ENCODE measurements at regions not wholly inside any gene's neighbourhood (a gene's known extent, or its start where the extent isn't known, plus 50 kb on each side); places are given as distances from the start of the nearest gene placed in this dataset.

DNA sequence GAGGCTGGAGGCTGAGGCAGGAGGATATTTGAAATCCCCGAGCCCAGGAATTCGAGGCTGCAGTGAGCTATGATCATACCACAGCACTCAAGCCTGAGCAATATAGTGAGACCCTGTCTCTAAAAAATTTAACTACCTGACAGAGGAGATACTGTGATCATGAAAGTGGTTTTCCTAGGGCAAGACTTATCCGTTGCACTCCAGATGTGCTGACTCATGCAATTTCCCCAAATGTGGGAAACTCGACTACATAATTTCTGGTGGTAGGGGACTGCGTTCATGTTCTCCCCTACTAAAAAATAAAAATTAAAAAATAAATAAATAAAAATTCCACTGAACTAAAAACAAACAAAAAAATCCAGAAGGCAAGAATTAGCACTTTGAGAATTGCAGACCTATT, 271.7 kb downstream of the SHQ1 start (continued):
- TF ChIP-seq, protein P1, sequence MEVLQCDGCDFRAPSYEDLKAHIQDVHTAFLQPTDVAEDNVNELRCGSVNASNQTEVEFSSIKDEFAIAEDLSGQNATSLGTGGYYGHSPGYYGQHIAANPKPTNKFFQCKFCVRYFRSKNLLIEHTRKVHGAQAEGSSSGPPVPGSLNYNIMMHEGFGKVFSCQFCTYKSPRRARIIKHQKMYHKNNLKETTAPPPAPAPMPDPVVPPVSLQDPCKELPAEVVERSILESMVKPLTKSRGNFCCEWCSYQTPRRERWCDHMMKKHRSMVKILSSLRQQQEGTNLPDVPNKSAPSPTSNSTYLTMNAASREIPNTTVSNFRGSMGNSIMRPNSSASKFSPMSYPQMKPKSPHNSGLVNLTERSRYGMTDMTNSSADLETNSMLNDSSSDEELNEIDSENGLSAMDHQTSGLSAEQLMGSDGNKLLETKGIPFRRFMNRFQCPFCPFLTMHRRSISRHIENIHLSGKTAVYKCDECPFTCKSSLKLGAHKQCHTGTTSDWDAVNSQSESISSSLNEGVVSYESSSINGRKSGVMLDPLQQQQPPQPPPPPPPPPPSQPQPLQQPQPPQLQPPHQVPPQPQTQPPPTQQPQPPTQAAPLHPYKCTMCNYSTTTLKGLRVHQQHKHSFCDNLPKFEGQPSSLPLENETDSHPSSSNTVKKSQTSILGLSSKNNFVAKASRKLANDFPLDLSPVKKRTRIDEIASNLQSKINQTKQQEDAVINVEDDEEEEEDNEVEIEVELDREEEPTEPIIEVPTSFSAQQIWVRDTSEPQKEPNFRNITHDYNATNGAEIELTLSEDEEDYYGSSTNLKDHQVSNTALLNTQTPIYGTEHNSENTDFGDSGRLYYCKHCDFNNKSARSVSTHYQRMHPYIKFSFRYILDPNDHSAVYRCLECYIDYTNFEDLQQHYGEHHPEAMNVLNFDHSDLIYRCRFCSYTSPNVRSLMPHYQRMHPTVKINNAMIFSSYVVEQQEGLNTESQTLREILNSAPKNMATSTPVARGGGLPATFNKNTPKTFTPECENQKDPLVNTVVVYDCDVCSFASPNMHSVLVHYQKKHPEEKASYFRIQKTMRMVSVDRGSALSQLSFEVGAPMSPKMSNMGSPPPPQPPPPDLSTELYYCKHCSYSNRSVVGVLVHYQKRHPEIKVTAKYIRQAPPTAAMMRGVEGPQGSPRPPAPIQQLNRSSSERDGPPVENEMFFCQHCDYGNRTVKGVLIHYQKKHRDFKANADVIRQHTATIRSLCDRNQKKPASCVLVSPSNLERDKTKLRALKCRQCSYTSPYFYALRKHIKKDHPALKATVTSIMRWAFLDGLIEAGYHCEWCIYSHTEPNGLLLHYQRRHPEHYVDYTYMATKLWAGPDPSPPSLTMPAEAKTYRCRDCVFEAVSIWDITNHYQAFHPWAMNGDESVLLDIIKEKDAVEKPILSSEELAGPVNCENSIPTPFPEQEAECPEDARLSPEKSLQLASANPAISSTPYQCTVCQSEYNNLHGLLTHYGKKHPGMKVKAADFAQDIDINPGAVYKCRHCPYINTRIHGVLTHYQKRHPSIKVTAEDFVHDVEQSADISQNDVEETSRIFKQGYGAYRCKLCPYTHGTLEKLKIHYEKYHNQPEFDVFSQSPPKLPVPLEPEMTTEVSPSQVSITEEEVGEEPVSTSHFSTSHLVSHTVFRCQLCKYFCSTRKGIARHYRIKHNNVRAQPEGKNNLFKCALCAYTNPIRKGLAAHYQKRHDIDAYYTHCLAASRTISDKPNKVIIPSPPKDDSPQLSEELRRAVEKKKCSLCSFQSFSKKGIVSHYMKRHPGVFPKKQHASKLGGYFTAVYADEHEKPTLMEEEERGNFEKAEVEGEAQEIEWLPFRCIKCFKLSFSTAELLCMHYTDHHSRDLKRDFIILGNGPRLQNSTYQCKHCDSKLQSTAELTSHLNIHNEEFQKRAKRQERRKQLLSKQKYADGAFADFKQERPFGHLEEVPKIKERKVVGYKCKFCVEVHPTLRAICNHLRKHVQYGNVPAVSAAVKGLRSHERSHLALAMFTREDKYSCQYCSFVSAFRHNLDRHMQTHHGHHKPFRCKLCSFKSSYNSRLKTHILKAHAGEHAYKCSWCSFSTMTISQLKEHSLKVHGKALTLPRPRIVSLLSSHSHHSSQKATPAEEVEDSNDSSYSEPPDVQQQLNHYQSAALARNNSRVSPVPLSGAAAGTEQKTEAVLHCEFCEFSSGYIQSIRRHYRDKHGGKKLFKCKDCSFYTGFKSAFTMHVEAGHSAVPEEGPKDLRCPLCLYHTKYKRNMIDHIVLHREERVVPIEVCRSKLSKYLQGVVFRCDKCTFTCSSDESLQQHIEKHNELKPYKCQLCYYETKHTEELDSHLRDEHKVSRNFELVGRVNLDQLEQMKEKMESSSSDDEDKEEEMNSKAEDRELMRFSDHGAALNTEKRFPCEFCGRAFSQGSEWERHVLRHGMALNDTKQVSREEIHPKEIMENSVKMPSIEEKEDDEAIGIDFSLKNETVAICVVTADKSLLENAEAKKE (CRISPR knock-in tag; IDR thresholded peaks at IDR 0.05) = no peak
- TF ChIP-seq, protein P2, sequence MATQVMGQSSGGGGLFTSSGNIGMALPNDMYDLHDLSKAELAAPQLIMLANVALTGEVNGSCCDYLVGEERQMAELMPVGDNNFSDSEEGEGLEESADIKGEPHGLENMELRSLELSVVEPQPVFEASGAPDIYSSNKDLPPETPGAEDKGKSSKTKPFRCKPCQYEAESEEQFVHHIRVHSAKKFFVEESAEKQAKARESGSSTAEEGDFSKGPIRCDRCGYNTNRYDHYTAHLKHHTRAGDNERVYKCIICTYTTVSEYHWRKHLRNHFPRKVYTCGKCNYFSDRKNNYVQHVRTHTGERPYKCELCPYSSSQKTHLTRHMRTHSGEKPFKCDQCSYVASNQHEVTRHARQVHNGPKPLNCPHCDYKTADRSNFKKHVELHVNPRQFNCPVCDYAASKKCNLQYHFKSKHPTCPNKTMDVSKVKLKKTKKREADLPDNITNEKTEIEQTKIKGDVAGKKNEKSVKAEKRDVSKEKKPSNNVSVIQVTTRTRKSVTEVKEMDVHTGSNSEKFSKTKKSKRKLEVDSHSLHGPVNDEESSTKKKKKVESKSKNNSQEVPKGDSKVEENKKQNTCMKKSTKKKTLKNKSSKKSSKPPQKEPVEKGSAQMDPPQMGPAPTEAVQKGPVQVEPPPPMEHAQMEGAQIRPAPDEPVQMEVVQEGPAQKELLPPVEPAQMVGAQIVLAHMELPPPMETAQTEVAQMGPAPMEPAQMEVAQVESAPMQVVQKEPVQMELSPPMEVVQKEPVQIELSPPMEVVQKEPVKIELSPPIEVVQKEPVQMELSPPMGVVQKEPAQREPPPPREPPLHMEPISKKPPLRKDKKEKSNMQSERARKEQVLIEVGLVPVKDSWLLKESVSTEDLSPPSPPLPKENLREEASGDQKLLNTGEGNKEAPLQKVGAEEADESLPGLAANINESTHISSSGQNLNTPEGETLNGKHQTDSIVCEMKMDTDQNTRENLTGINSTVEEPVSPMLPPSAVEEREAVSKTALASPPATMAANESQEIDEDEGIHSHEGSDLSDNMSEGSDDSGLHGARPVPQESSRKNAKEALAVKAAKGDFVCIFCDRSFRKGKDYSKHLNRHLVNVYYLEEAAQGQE (IDR thresholded peaks at IDR 0.05; ENCODE audit: unreplicated experiment) = no peak
- no peak for TF ChIP-seq STAT1 (IDR thresholded peaks at IDR 0.05; ENCODE audit: unreplicated experiment)
- TF ChIP-seq JUNB (IDR thresholded peaks at IDR 0.05; ENCODE audit: unreplicated experiment) = no peak
- TF ChIP-seq ZNF331 (CRISPR knock-in tag; IDR thresholded peaks at IDR 0.05; ENCODE audit: low read depth) = no peak

DNA sequence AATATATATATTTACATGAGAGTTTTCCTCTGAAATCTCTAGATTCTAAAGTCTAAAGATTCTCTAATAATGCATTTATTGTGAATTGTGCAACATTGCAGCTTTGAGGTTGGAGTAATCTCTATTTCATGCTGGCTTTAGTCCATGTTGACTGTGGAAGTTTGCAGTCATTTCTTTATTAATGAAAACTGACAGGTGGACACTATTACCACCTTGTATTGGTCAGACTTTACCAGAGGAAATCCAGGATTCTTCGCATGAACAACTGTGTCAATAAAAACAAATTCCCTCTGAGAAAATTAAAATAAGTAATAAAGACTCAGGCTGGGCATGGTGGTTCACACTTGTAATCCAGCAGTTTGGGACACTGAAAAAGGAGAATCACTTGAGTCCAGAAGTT, 274.1 kb downstream of the SHQ1 start:
- Mint-ChIP-seq H3K27ac (no peak overlapping the region), H3K9me3 (no peaks in the 10 kb centered on the region), H3K4me1 (peaks cover 11% of the 10 kb centered on the region), H3K36me3 (ENCODE audit: low read depth) (no peaks in the 10 kb centered on the region), H3K27me3 (ENCODE audit: insufficient read depth, low read depth, poor library complexity) (peaks cover 5% of the 10 kb centered on the region), H3K4me3 (no peak overlapping the region)
- Histone ChIP-seq H3K4me3 (no peak overlapping the region), H3K79me2 (replicated peaks; ENCODE audit: insufficient read depth) (no peaks in the 10 kb centered on the region), H3K4me1 (ENCODE audit: insufficient read depth) (0 out of 2 replicates have a peak, but pooled peaks cover 3% of the 10 kb centered on the region), H3K36me3 (ENCODE audit: insufficient read depth) (no peaks in the 10 kb centered on the region), H3K4me2 (no peak overlapping the region), H3K27me3 (ENCODE audit: insufficient read depth) (no peaks in the 10 kb centered on the region), H4K20me1 (replicated peaks; ENCODE audit: insufficient read depth) (no peaks in the 10 kb centered on the region), H3F3A (replicated peaks; ENCODE audit: low read depth) (no peaks in the 10 kb centered on the region), H3K27ac (ENCODE audit: low read depth) (no peak overlapping the region), H2AFZ (no peak overlapping the region), H3K9me2 (ENCODE audit: insufficient read depth) (peaks cover 3% of the 10 kb centered on the region; the same call in 1 of the 2 replicates)
- ATAC-seq = no peak
- DNase-seq (ENCODE audit: low spot score) = no peak
- TF ChIP-seq STAT1 (IDR thresholded peaks at IDR 0.05; ENCODE audit: unreplicated experiment) = no peak
- TF ChIP-seq CREB1 (CRISPR knock-in tag; IDR thresholded peaks at IDR 0.05; ENCODE audit: low read depth) = no peak
- no peak for TF ChIP-seq POLR2AphosphoS5 (IDR thresholded peaks at IDR 0.05; ENCODE audit: low read depth)
- TF ChIP-seq, protein P3, sequence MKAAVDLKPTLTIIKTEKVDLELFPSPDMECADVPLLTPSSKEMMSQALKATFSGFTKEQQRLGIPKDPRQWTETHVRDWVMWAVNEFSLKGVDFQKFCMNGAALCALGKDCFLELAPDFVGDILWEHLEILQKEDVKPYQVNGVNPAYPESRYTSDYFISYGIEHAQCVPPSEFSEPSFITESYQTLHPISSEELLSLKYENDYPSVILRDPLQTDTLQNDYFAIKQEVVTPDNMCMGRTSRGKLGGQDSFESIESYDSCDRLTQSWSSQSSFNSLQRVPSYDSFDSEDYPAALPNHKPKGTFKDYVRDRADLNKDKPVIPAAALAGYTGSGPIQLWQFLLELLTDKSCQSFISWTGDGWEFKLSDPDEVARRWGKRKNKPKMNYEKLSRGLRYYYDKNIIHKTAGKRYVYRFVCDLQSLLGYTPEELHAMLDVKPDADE (IDR thresholded peaks at IDR 0.05) = no peak
- TF ChIP-seq, protein P2 (IDR thresholded peaks at IDR 0.05; ENCODE audit: unreplicated experiment) = no peak
- no peak for TF ChIP-seq EZH2phosphoT487 (IDR thresholded peaks at IDR 0.05; ENCODE audit: unreplicated experiment)
- no peak for TF ChIP-seq ZNF331 (CRISPR knock-in tag; IDR thresholded peaks at IDR 0.05; ENCODE audit: low read depth)
- no peak for TF ChIP-seq JUNB (IDR thresholded peaks at IDR 0.05; ENCODE audit: unreplicated experiment)
